Breast epithelium (tissue), 4 donors: ENCODE measurements at regions not wholly inside any gene's neighbourhood (a gene's known extent, or its start where the extent isn't known, plus 50 kb on each side); places are given as distances from the start of the nearest gene placed in this dataset.
A peak's percentile ranks its signal among the peaks of the same experiment; 100 is the strongest.
"Not testable (repeated sequence)": the region's sequence is repeated elsewhere in the genome, so short reads cannot be mapped to it uniquely, and the experiment has no call there.

Source experiments
- DNase-seq, 2 donors: peaks; one replicate each; pipeline ENCODE4 v3.0.0-alpha.2; 2019; ENCODE audit warnings: low spot score in 2 of 2
- H3K27ac ChIP-seq, 2 donors: fragments of 200-600 bp; sonication (generic) in 1 of 2; one replicate each; pipeline ENCODE4 v1.5.1; 2016 to 2019; ENCODE audit warnings: mild to moderate bottlenecking in 1 of 2
- H3K27me3 ChIP-seq, 2 donors: fragments of 200-600 bp; sonication (generic) in 1 of 2; one replicate each; pipeline versions ENCODE4 v1.5.1 to v1.6.0; 2017 to 2019; ENCODE audit warnings: control low read depth in 1 of 2, mild to moderate bottlenecking in 1 of 2
- H3K36me3 ChIP-seq: fragments of 200-600 bp; one replicate; pipeline ENCODE4 v1.5.1; 2019
- H3K4me1 ChIP-seq, 2 donors: fragments of 200-600 bp; sonication (generic); one replicate each; pipeline ENCODE4 v1.5.1; 2016 to 2019; ENCODE audit warnings: control low read depth in 1 of 2
- H3K4me3 ChIP-seq, 3 donors: fragments of 200-600 bp; sonication (generic); 1 replicate in 2 of 3; 2 replicates in 1 of 3; pipeline ENCODE4 v1.5.1; 2016 to 2019; ENCODE audit warnings: mild to moderate bottlenecking in 3 of 3, moderate library complexity in 2 of 3
- H3K9me3 ChIP-seq, 2 donors: fragments of 200-600 bp; sonication (generic) in 1 of 2; one replicate each; pipeline ENCODE4 v1.5.1; 2016 to 2019; ENCODE audit warnings: control low read depth in 1 of 2
- CTCF ChIP-seq, 3 donors: fragments of 450-650 bp; IDR thresholded peaks; one replicate each; pipeline ENCODE4 v1.5.1; 2016 to 2017; ENCODE audit warnings: antibody characterized with exemption in 3 of 3, mild to moderate bottlenecking in 3 of 3, moderate library complexity in 3 of 3
- POLR2A ChIP-seq: fragments of 450-650 bp; IDR thresholded peaks from one replicate; pipeline ENCODE4 v1.6.1; 2016; ENCODE audit warnings: antibody characterized with exemption, mild to moderate bottlenecking, moderate library complexity
- POLR2AphosphoS5 ChIP-seq, 3 donors: sonication (generic); formaldehyde crosslinking; IDR thresholded peaks; one replicate each; pipeline ENCODE4 v1.6.1; 2017; ENCODE audit warnings: antibody characterized with exemption in 3 of 3
- intact Hi-C: fragments of 100-400 bp; cut with DNase I; formaldehyde crosslinking; loops from one replicate; pipeline ENCODE4 v1.15.1; 2023; ENCODE audit warnings: low total_unique reads

- no peak for TF ChIP-seq POLR2AphosphoS5 (IDR thresholded peaks at IDR 0.05)
- TF ChIP-seq CTCF (IDR thresholded peaks at IDR 0.05) = no peak
- TF ChIP-seq POLR2A = no peak
- intact Hi-C loops = loop anchor here (10.0 kb wide), 1 partner anchor 52 kb away; no protein-coding TSS in a partner anchor
- H3K9me3 ChIP-seq = no peaks in the 10 kb centered on the region
- DNase-seq = no peak
- H3K36me3 ChIP-seq = no peaks in the 10 kb centered on the region
- H3K4me3 ChIP-seq = no peak overlapping the region
- no peaks in the 10 kb centered on the region for H3K4me1 ChIP-seq
- no peaks in the 10 kb centered on the region for H3K27me3 ChIP-seq
- no peak overlapping the region for H3K27ac ChIP-seq
These were observed 100.4 kb downstream of the ZNF467 start for GRCh38 chr7:149673006-149673405.

DNA sequence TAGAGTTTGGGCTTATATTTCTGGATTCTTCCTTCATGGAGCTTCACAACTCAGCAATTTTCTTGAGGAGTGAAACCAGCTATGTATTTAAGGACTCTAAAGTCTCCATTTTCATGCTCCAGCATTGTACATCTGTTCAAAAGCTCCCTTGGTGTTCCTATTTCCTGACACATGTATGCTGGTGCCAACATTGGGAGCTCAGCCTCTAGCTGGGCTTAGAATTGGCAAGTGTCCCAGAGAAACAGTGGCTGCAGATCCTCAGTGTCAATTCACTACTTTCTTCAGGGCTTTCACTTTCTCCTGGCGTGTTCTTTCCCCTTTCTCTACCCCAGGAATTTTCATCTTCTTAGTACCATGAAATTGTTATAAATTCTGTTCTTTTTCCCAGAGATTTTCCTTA is 103.1 kb downstream of the ZNF467 start:
- intact Hi-C loops = loop anchor here (10.0 kb wide), 1 partner anchor 55 kb away; no protein-coding TSS in a partner anchor
- no peaks in the 10 kb centered on the region for H3K9me3 ChIP-seq
- H3K4me1 ChIP-seq = no peaks in the 10 kb centered on the region
- TF ChIP-seq POLR2AphosphoS5 (IDR thresholded peaks at IDR 0.05) (no peak), POLR2A (no peak)
- no peaks in the 10 kb centered on the region for H3K36me3 ChIP-seq
- H3K27ac ChIP-seq = no peak overlapping the region
- H3K27me3 ChIP-seq = no peaks in the 10 kb centered on the region
- no peak overlapping the region for H3K4me3 ChIP-seq
- no peak for DNase-seq

GRCh38 chr7:149669121-149669818 is 104.1 kb downstream of the ZNF467 start:
- no peaks in the 10 kb centered on the region for H3K36me3 ChIP-seq
- intact Hi-C loops = no loop called here
- DNase-seq = no peak
- H3K27ac ChIP-seq = no peak overlapping the region
- TF ChIP-seq POLR2A (no peak), CTCF (IDR thresholded peaks at IDR 0.05) (peak in 2 of 3 donors; percentile 32 to 38)
- no peaks in the 10 kb centered on the region for H3K9me3 ChIP-seq
- no peak overlapping the region for H3K4me3 ChIP-seq
- H3K27me3 ChIP-seq = no peaks in the 10 kb centered on the region
- no peaks in the 10 kb centered on the region for H3K4me1 ChIP-seq

DNA sequence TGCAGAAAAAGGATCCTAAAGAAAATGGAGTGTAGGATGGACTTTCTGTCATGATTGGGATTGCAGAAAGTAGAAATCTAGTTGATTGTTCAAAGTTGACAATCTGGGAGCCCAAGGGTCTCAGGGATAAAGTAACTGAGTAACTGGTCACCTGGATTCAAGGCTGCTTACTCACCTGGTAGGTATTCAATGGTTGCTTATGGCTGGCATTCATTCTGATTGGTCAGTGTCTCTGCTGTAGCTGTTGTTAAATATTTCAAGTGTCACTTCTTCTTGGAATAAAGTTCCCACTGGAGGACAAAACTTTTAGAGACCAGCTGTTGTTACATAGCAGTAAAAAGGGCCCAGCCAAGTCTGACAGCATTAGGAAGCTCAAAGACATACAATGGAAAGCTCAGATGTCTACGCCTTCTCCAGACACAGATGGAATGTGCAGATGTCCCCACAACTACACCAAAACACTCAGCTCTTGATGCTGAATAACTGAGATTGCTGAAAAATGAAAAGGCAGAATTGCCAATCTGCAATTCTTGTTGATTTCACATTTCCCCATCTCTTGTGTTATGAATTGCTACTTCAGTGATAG is 106.9 kb downstream of the ZNF467 start:
- no peak for DNase-seq
- Histone ChIP-seq H3K4me3 (no peak overlapping the region), H3K27me3 (no peaks in the 10 kb centered on the region), H3K36me3 (no peaks in the 10 kb centered on the region), H3K9me3 (peaks cover 0 to 6% of the 10 kb centered on the region in 2 donors), H3K27ac (no peak overlapping the region), H3K4me1 (no peaks in the 10 kb centered on the region)
- no peak for TF ChIP-seq POLR2AphosphoS5 (IDR thresholded peaks at IDR 0.05)
- TF ChIP-seq CTCF (IDR thresholded peaks at IDR 0.05) = no peak
- no peak for TF ChIP-seq POLR2A
- intact Hi-C loops = no loop called here

DNA sequence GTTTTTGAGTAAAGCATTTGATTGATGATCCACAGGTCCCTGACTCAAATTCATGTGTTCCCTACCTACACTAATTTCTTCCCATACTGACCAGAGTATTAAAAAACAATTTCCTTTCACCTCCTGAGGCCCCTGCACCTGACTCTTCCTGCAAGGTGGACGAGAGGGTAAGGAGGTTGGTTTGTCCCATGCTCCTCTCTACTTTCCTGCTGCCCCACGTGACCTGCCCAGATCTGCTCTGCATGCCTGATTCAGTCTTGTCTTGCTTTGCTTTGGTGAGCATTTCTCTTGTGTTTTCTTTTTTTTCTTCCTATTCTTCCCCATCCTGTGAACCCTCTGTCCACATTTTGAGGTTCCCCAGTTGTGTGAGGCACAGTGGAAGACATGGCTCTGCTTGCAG is 107.8 kb downstream of the ZNF467 start:
- not testable (repeated sequence) for H3K27ac ChIP-seq

GRCh38 chr7:149664666-149665065 is 108.7 kb downstream of the ZNF467 start:
- DNase-seq = no peak
- no peak overlapping the region for H3K4me3 ChIP-seq
- no peaks in the 10 kb centered on the region for H3K4me1 ChIP-seq
- no peak overlapping the region for H3K27ac ChIP-seq
- H3K27me3 ChIP-seq = no peaks in the 10 kb centered on the region
- no peak for TF ChIP-seq POLR2AphosphoS5 (IDR thresholded peaks at IDR 0.05)
- TF ChIP-seq CTCF (IDR thresholded peaks at IDR 0.05) = no peak
- TF ChIP-seq POLR2A = no peak
- intact Hi-C loops = no loop called here
- H3K9me3 ChIP-seq = peaks cover 0 to 6% of the 10 kb centered on the region in 2 donors
- H3K36me3 ChIP-seq = no peaks in the 10 kb centered on the region

More for the DNA sequence above, 107.8 kb downstream of the ZNF467 start:
- H3K36me3 ChIP-seq, H3K27me3 ChIP-seq, intact Hi-C loops, H3K4me1 ChIP-seq, H3K4me3 ChIP-seq, DNase-seq, H3K9me3 ChIP-seq: not testable (repeated sequence)
